GM19452 (cell line): ENCODE measurements at regions not wholly inside any gene's neighbourhood (a gene's known extent, or its start where the extent isn't known, plus 50 kb on each side); places are given as distances from the start of the nearest gene placed in this dataset.
"Not testable (repeated sequence)": the region's sequence is repeated elsewhere in the genome, so short reads cannot be mapped to it uniquely, and the experiment has no call there.

ENCODE experiments used
- ATAC-seq: cut with Tn5 transposase; IDR thresholded peaks from one replicate; pipeline ENCODE4 v1.9.1; 2021; ENCODE audit not compliant: unreplicated experiment

DNA sequence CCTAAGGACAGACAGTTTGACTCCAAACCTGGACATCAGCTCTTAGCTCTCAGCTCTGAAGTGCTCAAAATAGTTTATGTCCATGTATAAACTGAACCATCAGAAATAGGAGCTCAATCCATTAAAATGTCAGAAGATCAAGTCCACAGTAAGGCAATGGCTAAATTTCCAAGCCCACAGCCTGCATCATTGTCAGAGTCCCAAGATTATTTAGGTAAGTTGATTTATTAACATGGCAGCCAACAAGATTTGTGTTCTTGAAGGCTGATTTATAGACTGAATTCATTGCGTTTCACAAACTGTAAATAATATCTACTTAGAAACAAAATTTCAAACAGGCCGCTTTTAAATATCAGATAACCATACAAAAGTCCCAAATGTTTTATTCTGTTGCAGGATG lies 286.5 kb upstream of the ADGRL3 start:
- no peak for ATAC-seq

DNA sequence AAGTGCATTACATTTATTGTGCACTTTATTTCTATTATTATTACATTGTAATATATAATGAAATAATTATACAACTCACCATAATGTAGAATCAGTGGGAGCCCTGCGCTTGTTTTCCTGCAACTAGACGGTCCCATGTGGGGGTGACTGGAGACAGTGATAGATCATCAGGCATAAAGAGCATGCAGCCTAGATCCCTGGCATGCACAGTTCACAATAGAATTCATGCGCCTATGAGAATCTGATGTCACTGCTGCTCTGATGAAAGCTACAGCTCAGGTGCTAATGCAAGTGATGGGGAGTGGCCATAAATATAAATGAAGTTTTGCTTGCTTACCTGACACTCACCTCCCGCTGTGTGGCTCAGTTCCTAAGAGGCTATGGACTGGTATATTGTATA lies 278.4 kb upstream of the ADGRL3 start:
- ATAC-seq, result not testable (repeated sequence)

DNA sequence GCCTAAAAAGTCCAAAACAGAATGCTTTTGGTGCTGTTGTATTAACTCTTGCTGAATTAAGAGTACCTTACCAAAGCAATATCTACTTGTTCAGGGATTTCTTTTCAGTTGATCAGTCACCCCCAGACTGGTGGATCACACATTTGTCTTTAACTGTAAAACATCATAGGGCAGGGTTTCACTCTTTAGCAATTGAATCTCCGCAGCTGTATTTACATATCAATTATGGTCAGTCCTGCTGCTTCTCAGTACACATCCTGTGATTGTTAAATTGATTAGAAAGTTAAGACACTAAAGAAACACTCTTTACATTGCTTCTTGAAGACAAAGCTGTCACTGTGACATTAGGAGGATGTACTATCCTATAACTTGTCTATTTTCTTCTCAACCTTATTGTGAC lies 277.1 kb upstream of the ADGRL3 start:
- ATAC-seq, result no peak

DNA sequence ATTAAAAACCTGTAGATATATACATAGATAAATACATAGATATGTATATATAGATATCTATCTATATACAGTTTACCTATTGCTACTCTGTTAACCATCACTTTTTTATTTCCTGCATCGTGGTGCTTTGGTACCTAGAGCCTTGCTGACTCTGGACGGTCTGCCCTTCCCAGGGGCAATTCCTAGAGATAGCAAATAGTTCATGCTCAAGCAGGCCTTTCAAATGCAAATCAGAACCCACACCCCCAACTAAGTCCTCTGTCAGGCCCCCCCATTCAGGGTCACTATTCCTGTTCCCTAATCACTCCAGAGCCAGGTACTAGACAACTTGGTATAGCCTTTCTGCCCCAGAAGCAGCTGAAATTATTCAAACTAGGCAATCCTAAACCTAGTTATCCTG lies 273.5 kb upstream of the ADGRL3 start:
- no peak for ATAC-seq

DNA sequence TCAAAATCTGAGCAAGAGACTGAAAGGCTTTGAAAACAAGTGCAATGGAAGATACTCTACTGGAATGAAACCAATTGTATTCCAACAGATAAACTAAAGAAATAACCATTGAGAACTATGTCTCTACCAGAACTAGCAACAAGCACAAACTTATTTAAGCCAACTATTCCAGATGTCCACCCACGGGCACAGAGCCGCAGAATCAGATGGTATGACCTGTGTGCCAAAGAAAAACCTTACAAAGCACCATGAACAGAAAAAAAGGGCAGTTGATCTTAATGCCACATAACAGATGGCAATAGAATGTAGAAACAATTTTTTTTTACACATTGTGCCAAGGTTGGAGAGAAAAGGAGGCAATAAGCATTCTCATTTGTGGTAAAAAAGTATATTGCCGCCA lies 269.3 kb upstream of the ADGRL3 start:
- ATAC-seq, result no peak

DNA sequence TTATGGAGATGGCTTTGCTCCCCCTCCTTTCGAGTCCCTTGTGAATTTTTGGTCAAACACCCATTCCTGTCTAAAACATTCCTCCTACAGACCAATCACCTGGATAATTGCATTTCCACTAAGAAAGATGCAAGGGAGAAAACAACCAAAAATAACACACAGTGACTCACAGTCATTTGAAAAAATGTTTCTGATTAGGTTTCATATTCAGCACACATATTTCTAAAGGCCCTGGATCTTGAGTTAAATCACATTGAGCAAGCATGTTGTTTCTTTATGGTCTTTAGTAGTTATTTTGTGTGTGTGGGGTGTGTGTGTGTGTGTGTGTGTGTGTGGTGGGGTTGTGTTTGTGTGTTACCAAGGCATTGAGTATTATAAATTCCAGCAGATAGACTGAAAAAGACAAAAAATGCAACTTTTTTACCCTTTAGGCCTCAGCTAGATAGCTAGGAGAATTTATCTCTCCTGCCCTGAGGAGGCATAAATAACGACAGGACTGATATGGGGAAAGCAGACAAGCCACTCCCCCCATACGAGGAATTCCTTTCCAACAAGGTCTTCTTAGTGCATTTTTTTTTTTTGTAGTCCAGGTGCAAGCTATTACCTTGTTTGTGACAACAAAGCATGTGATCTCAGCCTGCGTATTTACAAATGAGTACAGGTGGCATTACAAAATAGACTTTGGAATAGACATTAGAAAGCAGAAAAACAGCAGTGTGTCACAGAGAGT lies 265.4 kb upstream of the ADGRL3 start:
- no peak for ATAC-seq

DNA sequence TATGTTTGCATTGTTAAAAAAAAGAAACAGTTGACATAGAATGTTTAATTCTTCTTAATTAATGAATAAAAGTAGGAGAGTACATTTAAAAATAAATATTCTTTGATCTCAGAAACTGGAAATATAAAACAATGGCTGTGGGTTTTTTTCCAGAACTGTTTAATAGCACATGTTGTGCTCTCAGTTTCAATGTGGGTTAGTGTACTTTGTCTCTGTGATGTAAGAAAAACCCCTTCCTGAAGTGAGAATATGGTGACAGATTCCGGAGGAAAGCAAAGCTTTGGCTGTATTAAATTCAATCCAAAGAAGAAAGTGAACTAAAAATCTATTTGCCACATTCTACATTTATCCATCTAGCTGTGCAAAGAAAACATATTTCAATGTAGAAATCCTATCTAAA lies 261.9 kb upstream of the ADGRL3 start:
- no peak for ATAC-seq

DNA sequence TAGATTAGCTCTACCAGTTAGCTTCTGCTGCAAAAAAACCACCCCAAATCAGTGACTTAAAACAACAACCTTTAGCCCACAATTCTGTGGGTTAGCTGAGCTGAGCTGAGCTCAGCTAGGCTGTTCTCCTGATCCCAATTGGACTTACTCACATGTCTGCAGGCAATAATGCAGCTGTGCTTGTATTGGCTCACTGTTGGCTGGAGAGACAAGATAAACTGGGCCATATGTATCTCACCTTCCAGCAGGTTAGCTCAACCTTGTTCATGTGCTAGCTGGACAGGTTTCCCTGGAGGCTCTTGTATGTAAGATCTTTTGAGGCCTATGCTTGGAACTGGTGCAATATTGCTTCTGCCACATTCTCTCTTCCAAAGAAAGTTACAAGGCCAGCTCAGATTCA lies 261.5 kb upstream of the ADGRL3 start:
- ATAC-seq, result no peak

DNA sequence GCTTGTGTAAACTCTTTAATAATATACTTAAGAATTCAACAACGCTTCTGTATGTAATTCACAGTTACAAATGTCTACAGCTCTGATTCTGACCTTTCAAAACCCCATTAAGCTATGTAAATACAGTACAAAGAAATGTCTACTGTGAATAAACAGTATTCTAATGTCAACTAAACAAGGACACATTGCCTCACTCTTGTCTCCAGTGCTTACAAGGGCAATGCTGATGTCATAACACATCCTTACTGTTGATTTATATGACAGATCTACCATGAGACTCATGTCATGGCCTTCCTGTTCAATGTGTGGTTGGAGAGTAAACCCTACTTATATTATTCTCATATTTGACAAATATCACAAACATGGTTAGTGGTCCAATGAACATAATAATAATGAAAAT lies 256.1 kb upstream of the ADGRL3 start:
- no peak for ATAC-seq

DNA sequence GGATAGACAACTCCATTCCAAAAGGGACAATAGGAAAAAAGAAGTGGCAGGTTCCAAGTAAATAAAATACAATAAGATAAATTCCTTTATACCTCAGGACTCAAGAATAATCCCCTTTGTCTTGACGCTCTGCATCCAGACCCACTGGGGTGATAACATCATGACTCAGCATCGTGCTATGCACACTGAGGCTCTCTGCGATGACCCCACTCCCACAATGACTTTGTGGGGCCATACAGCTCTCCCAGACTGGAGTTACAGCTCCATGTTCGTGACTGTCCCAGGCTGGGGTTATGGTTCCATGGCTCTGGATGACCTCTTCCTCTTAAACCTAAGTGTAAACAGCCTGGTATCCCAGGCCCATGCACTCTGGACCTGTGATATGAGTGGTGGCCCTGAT lies 254.5 kb upstream of the ADGRL3 start:
- no peak for ATAC-seq

DNA sequence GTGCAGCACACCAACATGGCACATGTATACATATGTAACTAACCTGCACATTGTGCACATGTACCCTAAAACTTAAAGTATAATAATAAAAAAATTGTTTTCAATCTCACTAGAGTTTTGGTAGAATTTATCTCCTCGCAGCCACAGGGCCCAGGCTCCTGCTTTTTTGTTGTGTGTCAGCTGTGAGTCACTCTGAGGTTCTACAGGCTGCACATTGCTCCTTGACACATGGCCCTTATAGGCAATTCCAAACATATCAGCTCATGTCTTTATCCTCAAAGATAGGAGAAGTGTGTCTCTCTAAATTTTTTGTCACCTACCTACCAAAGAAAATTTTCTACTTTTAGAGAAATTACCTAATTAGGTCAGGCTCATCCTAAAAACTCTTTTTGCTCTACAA lies 252.1 kb upstream of the ADGRL3 start:
- no peak for ATAC-seq

DNA sequence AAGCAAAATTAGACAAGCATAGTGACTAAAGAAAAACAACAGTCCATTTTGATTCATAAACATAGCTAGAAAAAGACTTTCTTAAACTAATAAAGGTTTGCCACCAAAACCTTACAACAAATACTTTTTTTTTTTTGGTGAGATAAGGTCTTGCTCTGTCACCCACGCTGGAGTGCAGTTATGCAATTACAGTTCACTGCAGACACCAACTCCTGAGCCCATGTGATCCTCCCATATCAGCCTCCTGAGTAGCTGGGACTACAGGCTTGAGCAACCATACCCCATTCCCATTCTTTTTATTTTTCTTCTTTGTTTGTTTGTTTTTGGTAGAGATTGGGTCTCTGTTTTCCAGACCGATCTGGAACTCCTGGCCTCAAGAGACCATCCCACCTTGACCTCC lies 247.2 kb upstream of the ADGRL3 start:
- no peak for ATAC-seq

DNA sequence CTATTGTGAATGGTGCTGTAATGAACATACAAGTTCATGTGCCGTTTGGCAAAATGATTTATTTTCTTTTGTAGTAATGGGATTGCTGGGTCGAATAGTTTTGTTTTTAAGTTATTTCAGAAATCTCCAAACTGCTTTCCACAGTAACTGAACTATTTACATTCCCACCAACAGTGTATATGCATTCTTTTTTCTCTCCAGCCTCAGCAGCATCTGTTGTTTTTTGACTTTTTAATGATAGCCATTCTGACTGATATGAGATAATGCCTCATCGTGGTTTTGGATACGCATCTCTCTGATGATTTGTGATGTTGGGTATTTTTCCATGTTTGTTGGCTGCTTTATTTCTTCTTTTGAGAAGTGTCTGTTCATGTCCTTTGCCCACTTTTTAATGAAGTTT lies 246.3 kb upstream of the ADGRL3 start:
- ATAC-seq, result no peak

DNA sequence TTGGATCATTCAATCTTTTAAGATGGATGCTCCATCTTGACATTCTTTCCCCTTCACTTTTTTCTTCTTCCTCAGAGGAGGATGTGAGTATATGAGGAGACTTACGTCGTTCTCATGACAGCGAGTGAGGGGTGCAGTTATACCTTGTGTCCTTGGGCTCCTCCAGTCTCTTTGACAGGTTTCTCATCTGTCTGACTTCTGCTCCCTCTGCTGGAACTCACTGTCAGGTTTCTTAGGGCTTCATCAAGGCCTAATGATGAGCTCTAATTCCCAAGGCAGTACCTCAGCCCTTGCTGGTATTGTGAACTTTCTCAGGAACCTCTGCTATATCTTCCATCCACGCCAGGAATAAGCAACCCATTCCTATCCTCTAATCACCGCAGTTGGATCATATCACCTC lies 237.8 kb upstream of the ADGRL3 start:
- ATAC-seq, result no peak

DNA sequence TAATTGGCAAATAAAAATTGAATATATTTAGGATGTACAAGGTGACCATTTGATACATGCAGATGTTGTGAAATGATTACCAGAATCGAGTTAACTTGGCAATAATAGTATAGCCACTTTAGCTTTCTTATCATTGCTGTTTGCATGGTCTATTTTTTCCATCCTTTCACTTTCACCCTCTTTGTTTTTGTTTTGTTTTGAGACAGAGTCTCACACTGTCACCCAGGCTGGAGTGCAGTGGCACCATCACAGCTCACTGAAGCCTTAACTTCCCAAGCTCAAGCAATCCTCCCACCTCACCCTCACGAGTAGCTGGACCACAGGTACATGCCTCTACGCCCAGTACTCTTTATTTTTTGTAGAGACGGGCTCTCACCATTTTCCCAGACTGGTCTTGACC lies 218.6 kb upstream of the ADGRL3 start:
- ATAC-seq, result no peak

DNA sequence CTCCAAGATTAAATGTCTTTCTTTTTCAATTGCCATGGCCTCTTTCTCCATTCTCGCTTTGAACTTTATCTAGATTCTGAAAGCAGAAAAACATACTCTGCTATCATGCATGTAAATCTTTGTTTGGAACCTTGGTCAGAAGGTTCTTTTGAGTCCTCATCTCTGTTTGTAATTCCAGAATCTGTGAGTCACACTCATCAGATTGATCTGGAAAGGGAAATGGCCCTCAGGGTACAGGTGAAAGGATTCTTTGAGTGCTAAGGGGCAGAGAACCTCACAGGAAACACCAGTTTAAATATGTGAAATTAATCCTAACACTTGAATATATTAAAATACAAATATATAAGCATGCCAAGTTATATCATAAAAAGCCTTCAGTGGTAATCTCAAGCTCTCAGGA lies 211.0 kb upstream of the ADGRL3 start:
- ATAC-seq, result no peak

DNA sequence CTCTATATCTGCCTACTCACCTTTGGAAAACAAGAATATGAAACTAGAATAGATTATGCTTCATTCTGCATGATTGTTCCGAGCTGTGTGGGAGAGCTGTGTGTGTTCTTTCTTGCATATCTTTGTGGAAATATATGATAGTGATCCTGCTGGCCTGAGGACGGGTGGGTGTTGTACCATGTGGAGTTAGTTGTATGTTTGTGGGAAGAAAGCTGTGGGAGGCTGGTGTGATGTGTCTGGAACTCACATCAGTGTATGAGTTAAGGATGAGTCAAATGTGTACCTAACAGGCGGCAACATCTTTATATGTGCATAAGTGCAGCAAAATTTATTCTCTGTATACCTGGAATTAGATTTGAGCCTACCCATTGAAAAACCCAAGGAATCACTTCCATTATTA lies 208.1 kb upstream of the ADGRL3 start:
- ATAC-seq, result no peak

DNA sequence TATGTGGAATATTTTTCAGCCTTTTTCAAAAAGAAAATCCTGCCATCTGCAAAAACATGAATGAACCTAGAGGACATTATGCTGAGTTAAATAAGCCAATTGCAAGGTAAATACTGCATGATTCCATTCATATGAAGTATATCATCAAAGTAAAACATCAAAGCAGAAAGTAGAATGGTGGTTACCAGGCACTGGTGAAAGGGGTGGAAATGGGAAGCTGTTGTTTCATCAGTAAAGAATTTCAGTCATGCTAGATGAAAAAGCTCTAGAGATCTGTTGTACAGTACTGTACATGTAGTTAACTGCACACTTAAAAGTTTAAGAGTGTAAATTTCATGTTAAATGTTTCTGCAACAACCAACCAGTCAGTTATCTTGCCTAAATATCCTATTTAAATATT lies 196.8 kb upstream of the ADGRL3 start:
- no peak for ATAC-seq

DNA sequence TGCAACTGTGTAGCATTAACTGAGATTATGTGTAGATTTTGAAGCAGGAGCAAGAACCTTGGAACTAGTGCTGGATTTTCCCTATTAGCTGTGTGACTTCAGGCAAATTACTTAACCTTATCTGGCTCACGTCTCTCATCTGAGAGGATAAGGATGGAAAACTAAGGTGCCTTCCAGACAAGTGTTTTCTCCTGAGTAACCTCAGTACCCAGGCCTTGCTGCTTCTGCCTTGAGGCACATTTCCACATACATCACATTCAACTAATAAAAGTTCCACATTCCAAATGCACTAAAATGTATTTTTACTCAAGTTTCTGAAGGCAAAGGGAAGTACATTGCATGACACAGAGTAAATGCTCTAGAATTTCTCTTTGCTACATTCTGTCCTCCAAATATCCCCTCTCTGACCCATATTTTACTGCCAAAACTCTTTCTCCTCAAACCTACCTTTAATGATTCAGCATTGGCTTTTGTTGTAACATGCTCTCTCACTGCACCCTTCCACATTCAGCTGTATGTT lies 195.4 kb upstream of the ADGRL3 start:
- no peak for ATAC-seq

DNA sequence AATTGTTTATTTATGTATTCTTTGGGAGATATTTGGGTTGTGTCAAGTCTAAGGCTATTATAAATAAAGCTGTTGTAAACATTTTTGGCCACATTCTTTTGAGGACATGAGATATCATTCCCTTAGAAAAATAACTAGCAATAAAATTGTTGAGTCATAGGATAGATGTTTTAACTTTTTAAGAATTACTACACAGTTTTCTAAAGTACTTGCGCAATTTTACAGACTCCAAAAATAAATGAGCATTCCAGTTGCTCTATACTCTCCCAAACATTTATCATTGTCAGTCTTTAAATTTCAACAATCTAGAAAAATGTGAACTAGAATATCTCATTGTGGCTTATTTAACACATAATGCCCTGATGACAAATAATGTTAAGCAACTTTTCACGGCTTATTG lies 189.1 kb upstream of the ADGRL3 start:
- no peak for ATAC-seq

DNA sequence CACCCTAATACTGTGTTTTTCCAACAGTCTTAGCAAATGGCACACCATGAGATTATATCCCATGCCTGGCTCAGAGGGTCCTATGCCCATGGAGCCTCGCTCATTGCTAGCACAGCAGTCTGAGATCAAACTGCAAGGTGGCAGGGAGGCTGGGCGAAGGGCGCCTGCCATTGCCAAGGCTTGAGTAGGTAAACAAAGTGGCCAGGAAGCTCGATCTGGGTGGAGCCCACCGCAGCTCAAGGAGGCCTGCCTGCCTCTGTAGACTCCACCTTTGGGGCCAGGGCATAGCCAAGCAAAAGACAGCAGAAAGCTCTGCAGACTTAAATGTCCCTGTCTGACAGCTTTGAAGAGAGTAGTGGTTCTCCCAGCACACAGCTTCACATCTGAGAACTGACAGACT lies 188.2 kb upstream of the ADGRL3 start:
- ATAC-seq, result not testable (repeated sequence)

DNA sequence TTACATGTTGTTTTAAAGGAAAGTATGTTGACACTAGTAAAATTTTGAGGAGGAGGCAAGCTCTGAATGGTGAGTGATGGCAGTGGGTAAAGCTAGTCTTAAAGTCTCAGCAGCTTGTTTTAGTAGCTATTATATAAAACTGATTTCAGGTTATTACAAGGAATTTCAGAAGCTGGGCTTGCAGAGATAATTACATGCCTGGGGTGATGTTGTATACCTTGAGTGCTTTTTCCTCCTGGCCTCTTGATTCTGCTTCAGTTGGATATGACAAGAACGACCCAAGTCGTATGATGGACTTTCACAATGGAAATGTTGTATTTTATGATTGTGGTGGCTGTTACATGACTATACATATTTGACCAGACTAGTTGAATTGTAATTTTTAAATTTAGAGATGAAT lies 175.5 kb upstream of the ADGRL3 start:
- ATAC-seq, result no peak

DNA sequence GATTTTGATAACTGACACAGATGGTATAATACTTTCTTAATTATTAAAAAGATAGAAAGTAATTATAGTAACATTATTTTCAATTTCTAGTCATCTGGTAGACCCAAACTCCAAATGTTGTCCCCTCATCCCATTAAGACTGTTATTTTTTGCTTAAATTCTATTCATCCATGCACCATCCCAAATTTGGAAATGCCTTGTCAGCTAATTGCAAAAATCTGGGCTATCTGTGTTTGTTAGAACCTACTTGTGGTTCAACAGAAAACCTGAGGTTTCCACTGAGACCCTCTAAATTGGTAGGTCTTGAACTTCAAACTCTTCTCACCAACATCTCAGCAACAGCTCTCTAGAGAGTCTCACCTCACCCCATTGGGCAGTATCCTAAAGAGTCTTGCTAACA lies 172.2 kb upstream of the ADGRL3 start:
- no peak for ATAC-seq
